ENCODE measurements at regions not wholly inside any gene's neighbourhood (a gene's known extent, or its start where the extent isn't known, plus 50 kb on each side); places are given as distances from the start of the nearest gene placed in this dataset.

DNA sequence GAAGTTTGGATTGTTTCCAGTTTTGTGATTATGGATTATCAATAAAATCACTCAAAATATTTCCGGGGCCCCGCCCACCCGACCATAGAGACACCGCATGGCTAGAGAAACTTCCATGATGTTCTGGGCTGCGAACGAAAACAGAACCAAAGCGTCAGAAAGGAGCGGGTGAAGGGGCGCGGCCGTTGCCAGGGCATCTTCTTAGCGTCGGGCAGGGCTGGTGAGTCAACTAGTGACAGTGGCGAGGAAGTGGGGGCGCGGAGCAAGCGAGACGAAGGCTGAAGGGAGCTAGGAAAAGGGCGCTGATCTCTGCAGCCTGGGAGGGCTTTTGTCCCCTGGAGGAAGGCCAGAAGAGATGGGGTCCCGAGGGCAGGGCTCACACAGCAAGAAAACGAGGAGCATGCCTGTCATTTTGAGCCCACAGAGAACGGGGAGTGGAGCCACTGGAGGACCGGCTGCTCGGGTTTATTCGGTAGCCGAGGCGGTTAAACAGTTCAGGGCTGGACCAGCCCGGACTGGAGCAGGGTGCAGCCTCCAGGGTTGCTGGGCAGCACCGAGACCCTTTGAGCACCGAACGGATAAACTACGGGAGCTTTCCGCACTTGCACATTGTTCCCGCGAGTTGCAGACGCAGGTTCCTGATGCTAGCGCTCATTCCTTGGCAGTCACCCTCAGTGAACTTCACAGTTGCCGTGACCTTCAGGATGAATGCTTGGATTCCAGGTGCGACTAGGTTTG lies 298.1 kb upstream of the TRPC5 start:
- no peak for ATAC-seq
- TF ChIP-seq ZNF70 (CRISPR knock-in tag; IDR thresholded peaks at IDR 0.05) (no peak), GLIS3 (CRISPR knock-in tag; IDR thresholded peaks at IDR 0.05) (no peak), CREB5 (CRISPR knock-in tag; IDR thresholded peaks at IDR 0.05; ENCODE audit: low read depth) (no peak), SNAI2 (CRISPR knock-in tag; IDR thresholded peaks at IDR 0.05) (no peak), OSR1 (CRISPR knock-in tag; IDR thresholded peaks at IDR 0.05) (no peak), BACH2 (CRISPR knock-in tag; IDR thresholded peaks at IDR 0.05; ENCODE audit: borderline replicate concordance) (no peak), ESRRG (CRISPR knock-in tag; IDR thresholded peaks at IDR 0.05) (no peak), ZNF565 (CRISPR knock-in tag; conservative IDR thresholded peaks at IDR 0.05; ENCODE audit: low read depth) (no peak), TOX (CRISPR knock-in tag; IDR thresholded peaks at IDR 0.05; ENCODE audit: borderline replicate concordance) (no peak), ZNF8 (CRISPR knock-in tag; IDR thresholded peaks at IDR 0.05) (no peak), TCF4 (CRISPR knock-in tag; IDR thresholded peaks at IDR 0.05; ENCODE audit: borderline replicate concordance) (no peak), ISL1 (CRISPR knock-in tag; IDR thresholded peaks at IDR 0.05) (no peak)
- TF ChIP-seq, protein P1, sequence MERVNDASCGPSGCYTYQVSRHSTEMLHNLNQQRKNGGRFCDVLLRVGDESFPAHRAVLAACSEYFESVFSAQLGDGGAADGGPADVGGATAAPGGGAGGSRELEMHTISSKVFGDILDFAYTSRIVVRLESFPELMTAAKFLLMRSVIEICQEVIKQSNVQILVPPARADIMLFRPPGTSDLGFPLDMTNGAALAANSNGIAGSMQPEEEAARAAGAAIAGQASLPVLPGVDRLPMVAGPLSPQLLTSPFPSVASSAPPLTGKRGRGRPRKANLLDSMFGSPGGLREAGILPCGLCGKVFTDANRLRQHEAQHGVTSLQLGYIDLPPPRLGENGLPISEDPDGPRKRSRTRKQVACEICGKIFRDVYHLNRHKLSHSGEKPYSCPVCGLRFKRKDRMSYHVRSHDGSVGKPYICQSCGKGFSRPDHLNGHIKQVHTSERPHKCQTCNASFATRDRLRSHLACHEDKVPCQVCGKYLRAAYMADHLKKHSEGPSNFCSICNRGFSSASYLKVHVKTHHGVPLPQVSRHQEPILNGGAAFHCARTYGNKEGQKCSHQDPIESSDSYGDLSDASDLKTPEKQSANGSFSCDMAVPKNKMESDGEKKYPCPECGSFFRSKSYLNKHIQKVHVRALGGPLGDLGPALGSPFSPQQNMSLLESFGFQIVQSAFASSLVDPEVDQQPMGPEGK (CRISPR knock-in tag; IDR thresholded peaks at IDR 0.05; ENCODE audit: borderline replicate concordance) = no peak

- ATAC-seq = no peak
- no peak for TF ChIP-seq TOX (CRISPR knock-in tag; IDR thresholded peaks at IDR 0.05; ENCODE audit: borderline replicate concordance)
- TF ChIP-seq, protein P2, sequence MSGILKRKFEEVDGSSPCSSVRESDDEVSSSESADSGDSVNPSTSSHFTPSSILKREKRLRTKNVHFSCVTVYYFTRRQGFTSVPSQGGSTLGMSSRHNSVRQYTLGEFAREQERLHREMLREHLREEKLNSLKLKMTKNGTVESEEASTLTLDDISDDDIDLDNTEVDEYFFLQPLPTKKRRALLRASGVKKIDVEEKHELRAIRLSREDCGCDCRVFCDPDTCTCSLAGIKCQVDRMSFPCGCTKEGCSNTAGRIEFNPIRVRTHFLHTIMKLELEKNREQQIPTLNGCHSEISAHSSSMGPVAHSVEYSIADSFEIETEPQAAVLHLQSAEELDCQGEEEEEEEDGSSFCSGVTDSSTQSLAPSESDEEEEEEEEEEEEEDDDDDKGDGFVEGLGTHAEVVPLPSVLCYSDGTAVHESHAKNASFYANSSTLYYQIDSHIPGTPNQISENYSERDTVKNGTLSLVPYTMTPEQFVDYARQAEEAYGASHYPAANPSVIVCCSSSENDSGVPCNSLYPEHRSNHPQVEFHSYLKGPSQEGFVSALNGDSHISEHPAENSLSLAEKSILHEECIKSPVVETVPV (CRISPR knock-in tag; IDR thresholded peaks at IDR 0.05) = no peak
- TF ChIP-seq ARNTL (CRISPR knock-in tag; IDR thresholded peaks at IDR 0.05; ENCODE audit: borderline replicate concordance, low read depth) = no peak
- no peak for TF ChIP-seq RARB (CRISPR knock-in tag; IDR thresholded peaks at IDR 0.05)
- no peak for TF ChIP-seq SNAI2 (CRISPR knock-in tag; IDR thresholded peaks at IDR 0.05)
- TF ChIP-seq ZC3H10 (CRISPR knock-in tag; IDR thresholded peaks at IDR 0.05) = no peak
- no peak for TF ChIP-seq ZFP3 (CRISPR knock-in tag; IDR thresholded peaks at IDR 0.05)
- TF ChIP-seq PPARA (CRISPR knock-in tag; IDR thresholded peaks at IDR 0.05; ENCODE audit: borderline replicate concordance) = no peak
- no peak for TF ChIP-seq ZFP30 (CRISPR knock-in tag; IDR thresholded peaks at IDR 0.05)
- TF ChIP-seq GLIS3 (CRISPR knock-in tag; IDR thresholded peaks at IDR 0.05) = no peak
- no peak for TF ChIP-seq OSR1 (CRISPR knock-in tag; IDR thresholded peaks at IDR 0.05)
- no peak for TF ChIP-seq ISL1 (CRISPR knock-in tag; IDR thresholded peaks at IDR 0.05)
These were observed 294.9 kb upstream of the TRPC5 start for GRCh38 chrX:112377481-112377880.

GRCh38 chrX:112368371-112368770 lies 285.8 kb upstream of the TRPC5 start:
- no peak for TF ChIP-seq ZNF8 (CRISPR knock-in tag; IDR thresholded peaks at IDR 0.05)
- no peak for TF ChIP-seq ESRRG (CRISPR knock-in tag; IDR thresholded peaks at IDR 0.05)
- no peak for TF ChIP-seq ZNF70 (CRISPR knock-in tag; IDR thresholded peaks at IDR 0.05)
- TF ChIP-seq, protein P1 (CRISPR knock-in tag; IDR thresholded peaks at IDR 0.05; ENCODE audit: borderline replicate concordance) = no peak
- no peak for TF ChIP-seq RARB (CRISPR knock-in tag; IDR thresholded peaks at IDR 0.05)
- TF ChIP-seq, protein P2 (CRISPR knock-in tag; IDR thresholded peaks at IDR 0.05) = no peak
- TF ChIP-seq ISL1 (CRISPR knock-in tag; IDR thresholded peaks at IDR 0.05) = no peak
- TF ChIP-seq OSR1 (CRISPR knock-in tag; IDR thresholded peaks at IDR 0.05) = no peak
- no peak for TF ChIP-seq TSHZ2 (CRISPR knock-in tag; IDR thresholded peaks at IDR 0.05)
- no peak for TF ChIP-seq PPARA (CRISPR knock-in tag; IDR thresholded peaks at IDR 0.05; ENCODE audit: borderline replicate concordance)
- no peak for TF ChIP-seq CSDC2 (CRISPR knock-in tag; IDR thresholded peaks at IDR 0.05)
- no peak for TF ChIP-seq POU6F1 (CRISPR knock-in tag; IDR thresholded peaks at IDR 0.05; ENCODE audit: borderline replicate concordance, low read depth)
- peak; percentile 46; the same call in 1 of the 3 replicates for ATAC-seq

Measured in SK-N-SH treated with all-trans-retinoic acid at 6 μM for 48 hours (cell line).